Loucy (cell line): ENCODE measurements at regions not wholly inside any gene's neighbourhood (a gene's known extent, or its start where the extent isn't known, plus 50 kb on each side); places are given as distances from the start of the nearest gene placed in this dataset.

Experiments used
- EZH2phosphoT487 ChIP-seq: fragments of 200-600 bp; IDR thresholded peaks from 2 replicates; pipeline ENCODE4 v1.6.1; 2018; ENCODE audit warnings: antibody characterized with exemption, mild to moderate bottlenecking, moderate library complexity, borderline replicate concordance
- TF ChIP-seq, protein P1 (sequence below): fragments of 200-600 bp; sonication (generic); conservative IDR thresholded peaks from 2 replicates; pipeline ENCODE4 v1.5.1; 2014; ENCODE audit warnings: mild to moderate bottlenecking, antibody characterized with exemption, low read length

GRCh38 chr18:65399091-65399490 is 351.7 kb upstream of the CDH7 start:
- TF ChIP-seq, protein P1, sequence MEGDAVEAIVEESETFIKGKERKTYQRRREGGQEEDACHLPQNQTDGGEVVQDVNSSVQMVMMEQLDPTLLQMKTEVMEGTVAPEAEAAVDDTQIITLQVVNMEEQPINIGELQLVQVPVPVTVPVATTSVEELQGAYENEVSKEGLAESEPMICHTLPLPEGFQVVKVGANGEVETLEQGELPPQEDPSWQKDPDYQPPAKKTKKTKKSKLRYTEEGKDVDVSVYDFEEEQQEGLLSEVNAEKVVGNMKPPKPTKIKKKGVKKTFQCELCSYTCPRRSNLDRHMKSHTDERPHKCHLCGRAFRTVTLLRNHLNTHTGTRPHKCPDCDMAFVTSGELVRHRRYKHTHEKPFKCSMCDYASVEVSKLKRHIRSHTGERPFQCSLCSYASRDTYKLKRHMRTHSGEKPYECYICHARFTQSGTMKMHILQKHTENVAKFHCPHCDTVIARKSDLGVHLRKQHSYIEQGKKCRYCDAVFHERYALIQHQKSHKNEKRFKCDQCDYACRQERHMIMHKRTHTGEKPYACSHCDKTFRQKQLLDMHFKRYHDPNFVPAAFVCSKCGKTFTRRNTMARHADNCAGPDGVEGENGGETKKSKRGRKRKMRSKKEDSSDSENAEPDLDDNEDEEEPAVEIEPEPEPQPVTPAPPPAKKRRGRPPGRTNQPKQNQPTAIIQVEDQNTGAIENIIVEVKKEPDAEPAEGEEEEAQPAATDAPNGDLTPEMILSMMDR: no peak
- TF ChIP-seq EZH2phosphoT487: no peak
